ENCODE measurements at regions not wholly inside any gene's neighbourhood (a gene's known extent, or its start where the extent isn't known, plus 50 kb on each side); places are given as distances from the start of the nearest gene placed in this dataset.
A peak's percentile ranks its signal among the peaks of the same experiment; 100 is the strongest.

GRCh38 chr18:34567857-34568256, 142.2 kb upstream of the DTNA start:
- DNase-seq (ENCODE audit: low spot score in 2 of 2): no peak
- Histone ChIP-seq H3K27me3 (ENCODE audit: low read depth) (no peaks in the 10 kb centered on the region), H3K9me3 (no peaks in the 10 kb centered on the region), H3K4me1 (peaks cover 13% of the 10 kb centered on the region), H3K4me3 (no peak overlapping the region), H3K36me3 (replicated peaks) (no peaks in the 10 kb centered on the region)
- in situ Hi-C loops (cut with MboI; ENCODE audit: low sequenced_read_pairs): no loop called here

DNA sequence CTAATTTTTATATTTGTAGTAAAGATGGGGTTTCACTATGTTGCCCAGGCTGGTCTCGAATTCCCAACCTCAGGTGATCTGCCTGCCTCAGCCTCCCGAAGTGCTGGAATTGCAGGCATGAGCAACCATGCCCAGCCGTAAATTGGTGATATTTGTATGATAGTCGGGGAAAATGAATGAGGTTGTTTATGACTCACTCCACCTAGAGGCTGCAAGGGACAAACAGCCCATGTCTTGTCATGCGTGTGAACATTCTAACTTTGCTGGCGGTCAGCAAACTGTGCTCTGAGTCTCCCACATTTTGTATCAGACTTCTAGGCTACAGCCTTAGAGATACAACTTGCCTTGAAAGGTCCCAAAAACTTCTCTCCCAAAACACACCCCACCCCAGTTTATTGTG, 133.5 kb upstream of the DTNA start:
- no peak overlapping the region for H3K4me3 ChIP-seq
- no peak for DNase-seq (ENCODE audit: low spot score in 2 of 2)
- in situ Hi-C loops (cut with MboI; ENCODE audit: low sequenced_read_pairs): no loop called here
- no peaks in the 10 kb centered on the region for H3K27me3 ChIP-seq (ENCODE audit: low read depth)
- no peaks in the 10 kb centered on the region for H3K9me3 ChIP-seq
- H3K4me1 ChIP-seq: no peaks in the 10 kb centered on the region
- no peaks in the 10 kb centered on the region for H3K36me3 ChIP-seq (replicated peaks)

DNA sequence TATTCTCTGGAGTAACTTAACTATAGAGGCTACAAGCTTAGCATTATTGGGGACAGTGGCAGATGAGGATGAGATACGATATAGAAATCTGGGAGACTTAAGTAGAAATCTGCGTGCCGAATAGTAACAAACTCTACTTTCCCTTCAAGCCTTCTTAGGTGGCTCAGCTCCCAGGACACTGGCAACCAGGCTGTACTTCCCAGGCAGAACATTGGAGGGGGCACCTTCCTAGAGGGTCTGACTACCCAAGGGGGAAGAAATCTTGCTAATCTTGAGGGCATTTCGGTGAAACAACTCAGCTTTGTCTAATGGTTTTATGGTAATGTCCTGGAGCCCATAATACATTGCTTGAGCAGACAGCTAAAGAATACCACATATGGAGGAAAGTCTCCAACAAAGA, 126.2 kb upstream of the DTNA start:
- H3K27me3 ChIP-seq (ENCODE audit: low read depth): peaks cover 3% of the 10 kb centered on the region; the same call in 1 of the 2 replicates
- no peaks in the 10 kb centered on the region for H3K4me1 ChIP-seq
- no peaks in the 10 kb centered on the region for H3K36me3 ChIP-seq (replicated peaks)
- H3K9me3 ChIP-seq: no peaks in the 10 kb centered on the region
- no peak for DNase-seq (ENCODE audit: low spot score in 2 of 2)
- H3K4me3 ChIP-seq: no peak overlapping the region
- in situ Hi-C loops (cut with MboI; ENCODE audit: low sequenced_read_pairs): no loop called here

- no peak for DNase-seq (ENCODE audit: low spot score in 2 of 2)
- in situ Hi-C loops (cut with MboI; ENCODE audit: low sequenced_read_pairs): no loop called here
- H3K4me3 ChIP-seq: no peak overlapping the region
These were observed 119.6 kb upstream of the DTNA start for GRCh38 chr18:34590503-34590902.

DNA sequence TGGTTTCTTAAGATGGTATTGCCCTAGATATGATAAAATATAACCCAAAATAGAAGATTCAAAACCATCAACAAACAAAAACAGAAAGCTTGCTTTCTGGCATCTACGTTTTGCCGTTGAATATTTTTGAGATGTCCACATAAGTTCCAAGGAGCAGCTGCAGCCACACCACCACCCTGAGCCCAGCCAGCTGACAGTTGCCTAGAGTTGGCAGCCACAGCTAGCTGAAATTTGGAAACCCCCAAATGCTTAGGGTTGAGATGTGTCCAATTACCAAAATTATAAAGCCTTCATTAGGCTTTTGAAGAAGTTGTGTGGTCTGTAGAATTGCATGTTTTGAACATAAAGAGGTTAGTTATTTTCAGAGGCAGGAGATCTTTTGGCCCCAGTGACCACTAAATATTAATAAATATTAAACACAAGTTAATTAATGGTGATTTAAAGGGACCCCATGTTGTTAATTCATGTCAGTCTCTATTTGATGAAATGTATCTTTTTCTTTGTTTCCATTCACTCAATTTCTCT, 118.1 kb upstream of the DTNA start:
- Histone ChIP-seq H3K27me3 (ENCODE audit: low read depth) (peaks cover 14% of the 10 kb centered on the region), H3K4me1 (no peaks in the 10 kb centered on the region), H3K36me3 (replicated peaks) (no peaks in the 10 kb centered on the region), H3K4me3 (no peak overlapping the region), H3K9me3 (no peaks in the 10 kb centered on the region)
- no peak for DNase-seq (ENCODE audit: low spot score in 2 of 2)
- in situ Hi-C loops (cut with MboI; ENCODE audit: low sequenced_read_pairs): no loop called here

More at GRCh38 chr18:34590503-34590902, 119.6 kb upstream of the DTNA start:
- Histone ChIP-seq H3K9me3 (no peaks in the 10 kb centered on the region), H3K27me3 (ENCODE audit: low read depth) (peaks cover 14% of the 10 kb centered on the region), H3K4me1 (no peaks in the 10 kb centered on the region), H3K36me3 (replicated peaks) (no peaks in the 10 kb centered on the region)

DNA sequence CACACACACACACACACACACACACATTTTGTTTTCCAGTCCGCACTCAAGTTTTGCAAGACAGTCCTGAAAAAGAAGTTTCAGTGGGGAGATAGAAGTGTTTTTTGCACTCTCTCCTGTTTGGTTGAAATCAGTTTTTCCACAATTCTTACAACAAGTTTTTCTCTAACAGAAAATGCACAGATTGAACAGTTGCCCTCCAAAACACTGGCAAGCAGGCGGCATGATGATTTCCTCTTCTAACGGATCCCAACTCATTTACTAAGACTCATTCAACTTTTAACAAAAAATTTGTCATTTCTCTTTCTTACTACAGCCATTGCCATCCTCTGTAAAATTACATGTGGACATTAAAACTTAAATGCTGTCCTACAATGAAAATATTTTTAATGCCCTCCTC, 117.6 kb upstream of the DTNA start:
- Histone ChIP-seq H3K4me1 (no peaks in the 10 kb centered on the region), H3K27me3 (ENCODE audit: low read depth) (peaks cover 14% of the 10 kb centered on the region), H3K9me3 (no peaks in the 10 kb centered on the region), H3K36me3 (replicated peaks) (no peaks in the 10 kb centered on the region), H3K4me3 (no peak overlapping the region)
- DNase-seq (ENCODE audit: low spot score in 2 of 2): no peak
- in situ Hi-C loops (cut with MboI; ENCODE audit: low sequenced_read_pairs): no loop called here

GRCh38 chr18:34592961-34593382, 117.1 kb upstream of the DTNA start:
- Histone ChIP-seq H3K4me3 (no peak overlapping the region), H3K36me3 (replicated peaks) (no peaks in the 10 kb centered on the region), H3K27me3 (ENCODE audit: low read depth) (peaks cover 14% of the 10 kb centered on the region), H3K9me3 (no peaks in the 10 kb centered on the region), H3K4me1 (no peaks in the 10 kb centered on the region)
- no peak for DNase-seq (ENCODE audit: low spot score in 2 of 2)
- in situ Hi-C loops (cut with MboI; ENCODE audit: low sequenced_read_pairs): no loop called here

DNA sequence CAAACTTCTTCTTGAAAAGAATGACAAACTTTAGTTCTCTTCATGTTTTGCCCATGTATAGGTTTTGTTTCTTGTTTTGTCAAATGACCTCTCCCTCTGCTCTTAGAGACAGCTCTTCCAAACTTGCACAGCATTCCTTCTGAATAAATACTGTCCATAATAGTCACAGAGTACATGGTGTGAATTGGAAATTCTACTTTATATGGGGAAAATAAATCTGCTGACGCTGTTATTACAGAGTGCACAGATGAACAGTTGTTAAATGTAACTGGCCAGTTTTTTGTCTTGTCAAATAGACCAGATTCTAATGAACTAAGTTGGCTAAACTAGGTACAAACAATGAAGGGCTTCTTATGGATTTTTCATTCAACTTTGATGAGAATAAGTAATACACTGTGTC, 115.8 kb upstream of the DTNA start:
- no peak for DNase-seq (ENCODE audit: low spot score in 2 of 2)
- peaks cover 14% of the 10 kb centered on the region for H3K27me3 ChIP-seq (ENCODE audit: low read depth)
- no peaks in the 10 kb centered on the region for H3K9me3 ChIP-seq
- in situ Hi-C loops (cut with MboI; ENCODE audit: low sequenced_read_pairs): no loop called here
- no peaks in the 10 kb centered on the region for H3K4me1 ChIP-seq
- no peaks in the 10 kb centered on the region for H3K36me3 ChIP-seq (replicated peaks)
- H3K4me3 ChIP-seq: no peak overlapping the region

DNA sequence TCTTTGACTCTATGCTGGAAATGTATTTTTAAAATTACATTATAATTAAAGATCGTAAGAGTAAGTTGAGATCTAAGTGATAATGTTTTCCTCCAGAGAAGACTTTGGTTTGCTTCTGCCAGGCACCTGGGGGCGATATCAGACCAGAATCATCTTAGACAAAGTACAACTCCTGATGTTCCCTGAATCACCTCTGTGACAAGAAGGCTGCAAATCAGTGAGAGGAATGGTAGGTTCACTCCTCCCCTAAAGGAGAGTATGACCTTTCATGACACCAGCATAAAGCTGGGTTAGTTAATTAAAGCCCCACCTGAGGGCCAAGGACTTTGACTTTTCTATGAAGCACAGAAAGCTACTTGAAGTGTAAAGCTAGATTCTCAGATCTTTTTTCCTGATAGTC, 114.4 kb upstream of the DTNA start:
- Histone ChIP-seq H3K9me3 (no peaks in the 10 kb centered on the region), H3K36me3 (replicated peaks) (no peaks in the 10 kb centered on the region), H3K27me3 (ENCODE audit: low read depth) (peaks cover 9% of the 10 kb centered on the region), H3K4me3 (no peak overlapping the region), H3K4me1 (no peaks in the 10 kb centered on the region)
- peak in 1 of 2 experiments; percentile 11 for DNase-seq (ENCODE audit: low spot score in 2 of 2)
- in situ Hi-C loops (cut with MboI; ENCODE audit: low sequenced_read_pairs): no loop called here

DNA sequence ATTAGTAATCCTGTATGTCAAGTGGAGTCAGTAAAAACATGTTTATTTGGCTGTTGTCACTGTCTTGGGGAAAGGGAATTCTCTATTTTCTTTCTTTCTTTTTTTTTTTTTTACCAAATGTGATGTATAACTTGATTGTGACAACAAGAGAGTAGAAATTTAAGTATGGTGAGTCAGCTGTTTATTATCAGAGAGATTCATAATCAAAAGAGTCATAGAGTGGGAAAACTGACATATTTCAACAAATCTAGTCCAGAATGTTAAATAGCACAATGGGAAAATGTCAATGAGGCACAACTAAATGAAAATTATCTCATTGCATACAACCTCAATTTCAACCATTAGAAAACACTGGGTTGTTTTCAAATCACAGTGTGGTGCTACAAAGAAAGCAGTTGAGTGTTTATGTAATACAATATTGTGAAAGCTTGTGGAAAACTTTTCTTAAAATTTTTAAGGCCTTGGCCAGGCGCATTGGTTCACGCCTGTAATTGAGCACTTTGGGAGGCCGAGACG, 111.9 kb upstream of the DTNA start:
- Histone ChIP-seq H3K36me3 (replicated peaks) (no peaks in the 10 kb centered on the region), H3K27me3 (ENCODE audit: low read depth) (peaks cover 9% of the 10 kb centered on the region; the same call in 1 of the 2 replicates), H3K9me3 (no peaks in the 10 kb centered on the region), H3K4me3 (no peak overlapping the region), H3K4me1 (no peaks in the 10 kb centered on the region)
- DNase-seq (ENCODE audit: low spot score in 2 of 2): no peak
- in situ Hi-C loops (cut with MboI; ENCODE audit: low sequenced_read_pairs): no loop called here

GRCh38 chr18:34600158-34600557, 109.9 kb upstream of the DTNA start:
- no peaks in the 10 kb centered on the region for H3K36me3 ChIP-seq (replicated peaks)
- in situ Hi-C loops (cut with MboI; ENCODE audit: low sequenced_read_pairs): no loop called here
- no peak for DNase-seq (ENCODE audit: low spot score in 2 of 2)

DNA sequence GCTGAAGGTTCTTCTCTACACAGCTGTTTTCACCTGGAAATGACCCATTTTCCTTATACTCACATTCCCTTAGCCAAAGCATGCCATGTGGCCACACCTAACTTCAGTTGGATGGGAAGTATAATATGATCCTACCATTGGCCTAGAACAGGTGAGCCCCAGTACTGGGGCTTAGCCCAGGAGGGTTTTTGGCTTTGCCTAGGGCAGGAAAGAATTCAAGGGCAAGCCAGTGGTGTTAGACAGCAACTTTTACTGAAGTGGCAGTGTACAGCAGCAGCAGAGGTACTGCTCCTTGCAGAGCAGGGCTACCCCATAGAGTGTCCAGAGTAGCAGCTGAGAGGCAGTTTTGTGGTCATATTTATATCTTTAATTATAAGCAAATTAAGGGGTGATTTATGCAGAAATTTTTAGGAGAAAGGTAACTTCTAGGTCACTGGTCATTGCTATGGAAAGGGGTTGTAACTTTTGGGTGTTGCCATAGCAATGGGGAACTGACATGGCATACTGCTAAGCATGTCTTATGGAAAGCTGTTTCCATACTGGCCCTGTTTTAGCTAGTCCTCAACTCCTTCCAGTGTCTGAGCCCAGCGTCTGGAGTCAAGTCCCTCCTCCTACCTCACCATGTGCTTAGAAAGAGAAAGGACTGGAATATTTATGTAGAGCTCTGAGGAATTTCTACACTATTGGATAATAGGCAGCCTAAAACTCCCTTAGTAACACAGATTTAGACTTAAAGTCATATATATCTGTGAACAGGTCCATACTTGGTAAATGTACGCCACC, 109.0 kb upstream of the DTNA start:
- Histone ChIP-seq H3K36me3 (replicated peaks) (no peaks in the 10 kb centered on the region), H3K27me3 (ENCODE audit: low read depth) (no peaks in the 10 kb centered on the region), H3K4me1 (no peaks in the 10 kb centered on the region), H3K9me3 (no peaks in the 10 kb centered on the region), H3K4me3 (no peak overlapping the region)
- no peak for DNase-seq (ENCODE audit: low spot score in 2 of 2)
- in situ Hi-C loops (cut with MboI; ENCODE audit: low sequenced_read_pairs): no loop called here

More at GRCh38 chr18:34600158-34600557, 109.9 kb upstream of the DTNA start:
- Histone ChIP-seq H3K27me3 (ENCODE audit: low read depth) (no peaks in the 10 kb centered on the region), H3K4me3 (no peak overlapping the region), H3K4me1 (no peaks in the 10 kb centered on the region), H3K9me3 (no peaks in the 10 kb centered on the region)

DNA sequence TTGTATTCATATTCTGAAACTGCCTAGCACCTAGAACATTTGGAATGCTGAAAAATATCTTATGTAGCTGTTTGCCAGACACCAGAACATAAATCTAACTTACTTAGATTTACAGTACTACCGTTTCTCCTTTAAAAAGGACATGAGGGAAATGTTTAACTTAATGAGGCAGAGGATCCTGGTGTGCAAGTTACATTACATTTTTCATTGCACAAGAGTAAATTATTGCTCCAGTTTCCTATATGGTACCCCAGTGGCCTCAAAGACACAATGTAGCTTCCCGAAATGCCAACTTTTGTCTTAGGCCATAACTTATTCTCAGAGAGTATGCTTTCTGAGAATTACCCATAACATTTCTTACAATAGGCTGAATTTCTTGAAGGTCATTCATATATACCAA, 105.5 kb upstream of the DTNA start:
- no peak for DNase-seq (ENCODE audit: low spot score in 2 of 2)
- H3K36me3 ChIP-seq (replicated peaks): no peaks in the 10 kb centered on the region
- H3K9me3 ChIP-seq: no peaks in the 10 kb centered on the region
- no peaks in the 10 kb centered on the region for H3K27me3 ChIP-seq (ENCODE audit: low read depth)
- H3K4me3 ChIP-seq: no peak overlapping the region
- in situ Hi-C loops (cut with MboI; ENCODE audit: low sequenced_read_pairs): no loop called here
- no peaks in the 10 kb centered on the region for H3K4me1 ChIP-seq

GRCh38 chr18:34606851-34607250, 103.2 kb upstream of the DTNA start:
- Histone ChIP-seq H3K9me3 (no peaks in the 10 kb centered on the region), H3K27me3 (ENCODE audit: low read depth) (no peaks in the 10 kb centered on the region), H3K4me1 (no peaks in the 10 kb centered on the region), H3K4me3 (no peak overlapping the region), H3K36me3 (replicated peaks) (no peaks in the 10 kb centered on the region)
- DNase-seq (ENCODE audit: low spot score in 2 of 2): no peak
- in situ Hi-C loops (cut with MboI; ENCODE audit: low sequenced_read_pairs): no loop called here

Data from HAP-1 (cell line).